NCI-H1417 treated with DMSO at 0.1 percent for 48 hours (cell line): ENCODE measurements at regions not wholly inside any gene's neighbourhood (a gene's known extent, or its start where the extent isn't known, plus 50 kb on each side); places are given as distances from the start of the nearest gene placed in this dataset.
"Not testable (repeated sequence)": the region's sequence is repeated elsewhere in the genome, so short reads cannot be mapped to it uniquely, and the experiment has no call there.

ENCODE experiments used
- DNase-seq: peaks from one replicate; lab custom pipeline; 2025; lab: John Stamatoyannopoulos, UW

DNA sequence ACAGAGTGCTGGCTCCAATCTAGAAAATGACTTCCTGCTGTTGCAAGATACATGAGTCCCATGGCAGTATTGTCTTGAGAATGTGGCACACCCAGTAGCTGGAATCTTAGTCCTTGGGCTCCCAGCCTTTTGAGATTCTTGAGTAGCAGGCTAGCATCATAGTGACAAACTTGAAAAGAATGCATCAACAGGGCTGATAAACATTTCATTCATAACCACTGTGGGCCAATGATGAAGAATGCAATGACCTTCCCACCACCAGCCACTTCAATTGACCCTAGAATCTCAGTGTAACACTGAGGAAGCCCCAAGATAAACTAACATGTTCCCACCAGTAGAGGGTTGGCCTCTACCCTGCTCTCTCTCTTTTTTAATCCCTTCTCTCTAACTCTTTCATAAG lies 329.3 kb downstream of the GBA3 start:
- no peak for DNase-seq

DNA sequence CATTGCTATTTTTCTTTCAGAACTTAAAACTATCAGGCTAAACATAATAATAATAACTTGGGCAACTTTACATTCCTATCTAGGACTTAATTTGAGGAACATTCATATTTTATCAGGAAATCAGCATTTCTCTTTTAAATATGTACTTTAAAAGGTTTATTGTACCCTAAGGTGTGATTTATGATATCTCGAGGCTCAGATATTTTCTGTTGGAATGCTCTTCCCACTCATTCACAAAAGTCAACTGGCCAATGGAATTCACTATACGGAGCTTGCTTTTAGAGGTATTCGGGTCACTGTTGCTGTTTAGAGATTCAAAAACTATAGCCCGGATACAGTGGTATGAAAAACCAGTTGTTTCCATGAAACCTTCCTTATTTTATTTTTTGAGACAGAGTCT lies 328.3 kb downstream of the GBA3 start:
- DNase-seq: no peak

DNA sequence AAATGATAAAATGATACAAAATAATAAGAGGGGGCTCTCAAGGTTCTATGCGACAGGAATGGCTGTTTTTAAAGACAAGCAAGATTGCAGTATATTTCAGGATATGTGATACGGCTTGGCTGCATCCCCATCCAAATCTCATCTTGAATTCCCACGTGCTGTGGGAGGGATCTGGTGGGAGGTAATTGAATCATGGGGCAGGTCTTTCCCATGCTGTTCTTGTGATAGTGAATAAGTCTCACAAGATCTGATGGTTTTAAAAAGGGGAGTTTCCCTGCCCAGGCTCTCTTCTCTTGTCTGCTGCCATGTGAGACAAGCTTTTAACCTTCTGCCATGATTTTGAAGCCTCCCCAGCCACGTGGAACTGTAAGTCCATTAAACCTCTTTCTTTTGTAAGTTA lies 327.7 kb downstream of the GBA3 start:
- DNase-seq: not testable (repeated sequence)

DNA sequence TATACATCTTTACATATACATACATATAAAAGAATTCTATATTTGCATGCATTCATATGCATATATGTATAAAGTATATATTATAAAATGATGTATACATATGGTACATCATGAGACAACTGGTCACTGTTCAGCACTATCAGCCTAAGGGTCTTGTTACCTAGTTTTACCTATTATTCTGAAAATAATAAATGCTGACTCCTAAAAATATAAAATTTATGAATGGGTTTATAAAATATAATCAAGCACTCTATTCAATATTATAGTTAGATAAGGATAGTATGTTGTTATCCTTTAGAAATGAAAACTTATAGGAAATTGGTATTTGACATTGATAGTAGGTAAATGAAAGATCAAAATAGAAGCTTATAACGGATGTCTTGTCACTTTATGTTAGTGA lies 324.2 kb downstream of the GBA3 start:
- no peak for DNase-seq

GRCh38 chr4:23015821-23016220 lies 323.1 kb downstream of the GBA3 start:
- no peak for DNase-seq

DNA sequence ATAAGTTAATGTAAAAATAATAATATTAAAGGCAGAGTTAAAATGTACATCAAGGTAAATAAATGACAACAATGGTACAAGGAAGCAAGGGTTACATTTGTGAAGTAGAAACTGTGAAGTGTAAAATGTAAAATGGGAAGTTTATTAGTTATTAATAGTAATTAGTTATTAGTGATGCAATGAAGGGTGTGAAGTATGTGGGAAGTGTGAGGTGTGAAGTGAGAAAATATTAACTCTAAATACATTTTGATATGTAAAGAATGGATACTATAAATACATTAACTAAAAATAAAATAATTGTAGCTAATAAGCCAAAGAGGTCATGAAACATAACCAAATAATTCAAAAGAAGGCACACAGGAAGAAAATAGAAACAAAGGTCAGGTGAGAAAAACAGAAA lies 316.4 kb downstream of the GBA3 start:
- no peak for DNase-seq

GRCh38 chr4:23006756-23007155 lies 314.0 kb downstream of the GBA3 start:
- no peak for DNase-seq

DNA sequence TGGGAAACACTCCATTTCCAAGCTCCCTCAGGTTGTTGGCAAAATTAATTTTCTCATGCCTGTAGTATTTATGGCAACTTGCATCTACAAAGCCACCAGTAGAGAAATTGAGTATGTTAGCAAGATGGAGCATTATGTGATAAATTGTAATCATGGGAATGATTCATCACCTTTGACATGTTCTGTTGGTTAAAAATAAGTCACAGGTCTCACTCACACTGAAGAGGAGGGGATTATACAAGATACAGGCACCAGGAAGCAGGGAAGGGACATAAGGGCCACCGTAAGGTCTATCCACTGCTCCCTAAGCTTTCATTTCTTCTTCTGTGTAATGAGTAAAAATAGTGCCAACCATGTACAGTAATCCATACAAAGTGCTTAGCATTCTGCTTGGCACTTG lies 313.0 kb downstream of the GBA3 start:
- no peak for DNase-seq

GRCh38 chr4:23001478-23001877 lies 308.7 kb downstream of the GBA3 start:
- no peak for DNase-seq

- no peak for DNase-seq
Measured at GRCh38 chr4:22999419-22999818, 306.7 kb downstream of the GBA3 start.

DNA sequence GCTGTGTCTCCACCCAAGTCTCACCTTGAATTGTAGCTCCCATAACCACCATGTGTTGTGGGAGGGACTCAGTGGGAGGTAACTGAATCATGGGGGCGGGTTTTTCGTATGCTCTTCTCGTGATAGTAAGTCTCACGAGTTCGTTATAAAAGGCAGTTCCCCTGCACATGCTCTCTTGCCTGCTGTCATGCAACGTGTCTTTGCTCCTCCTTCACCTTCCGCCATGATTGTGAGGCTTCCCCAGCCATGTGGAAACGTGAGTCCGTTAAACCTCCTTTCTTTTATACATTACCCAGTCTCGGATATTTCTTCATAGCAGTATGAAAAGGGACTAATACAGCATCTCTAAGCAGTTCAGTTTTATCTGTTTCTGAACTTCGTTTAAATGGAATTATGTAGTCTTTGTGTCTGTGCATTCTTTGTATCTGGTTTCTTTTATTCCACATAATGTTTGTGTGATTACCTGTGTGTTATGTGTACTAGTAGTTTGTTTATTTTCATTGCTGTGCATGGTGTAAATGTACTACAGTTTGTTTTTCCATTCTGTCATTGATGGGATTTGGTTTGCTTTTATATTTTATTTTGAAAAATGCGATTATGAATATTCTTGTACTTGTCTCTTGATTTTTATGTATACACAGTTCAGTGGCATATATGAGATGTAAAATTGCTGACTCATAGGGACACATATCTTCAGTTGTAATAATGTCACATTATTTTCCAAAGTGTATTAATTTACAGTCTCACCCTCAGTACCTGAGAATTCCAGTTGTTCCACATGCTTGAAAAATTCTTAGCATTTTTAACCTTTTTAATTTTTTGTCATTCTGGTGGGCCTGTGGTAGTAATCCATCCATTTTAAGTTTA lies 304.9 kb downstream of the GBA3 start:
- DNase-seq: no peak

DNA sequence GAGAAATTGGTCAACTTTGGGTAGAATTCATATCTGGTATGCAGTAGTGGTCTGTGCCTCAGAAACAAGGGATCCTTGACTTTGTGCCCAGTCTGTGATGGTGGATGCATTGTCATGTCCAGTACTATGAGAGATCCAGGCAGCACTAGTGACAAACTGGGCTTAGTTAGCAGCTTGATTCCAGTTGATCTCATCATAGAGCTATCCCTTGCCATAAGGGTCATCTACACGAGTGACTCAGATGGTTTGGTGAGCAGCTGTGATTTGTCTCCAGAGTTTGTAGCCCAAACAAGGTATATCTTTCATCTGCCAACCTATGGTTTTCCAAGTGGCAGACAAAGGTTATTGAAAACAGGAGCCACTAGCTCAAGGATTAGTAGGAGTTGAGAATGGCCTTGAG lies 298.8 kb downstream of the GBA3 start:
- no peak for DNase-seq

DNA sequence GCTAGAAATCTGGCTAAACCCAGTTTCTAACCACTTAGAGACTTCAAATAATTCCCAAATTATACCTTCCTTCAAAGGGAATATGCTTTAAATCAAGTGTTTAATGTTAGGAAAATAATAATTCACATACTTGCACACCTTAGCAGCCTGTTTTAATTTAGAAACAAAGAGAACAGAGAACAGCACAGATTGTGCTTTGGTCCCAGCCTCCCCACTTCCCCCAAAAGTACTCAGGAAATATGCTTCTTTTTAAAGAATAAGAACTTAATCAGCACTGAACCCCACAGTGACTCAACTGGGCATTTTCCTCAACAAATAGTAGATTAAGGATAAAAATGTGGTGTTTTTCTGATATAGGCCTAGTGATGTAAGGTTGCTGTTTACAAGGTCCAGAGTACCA lies 295.8 kb downstream of the GBA3 start:
- DNase-seq: no peak

DNA sequence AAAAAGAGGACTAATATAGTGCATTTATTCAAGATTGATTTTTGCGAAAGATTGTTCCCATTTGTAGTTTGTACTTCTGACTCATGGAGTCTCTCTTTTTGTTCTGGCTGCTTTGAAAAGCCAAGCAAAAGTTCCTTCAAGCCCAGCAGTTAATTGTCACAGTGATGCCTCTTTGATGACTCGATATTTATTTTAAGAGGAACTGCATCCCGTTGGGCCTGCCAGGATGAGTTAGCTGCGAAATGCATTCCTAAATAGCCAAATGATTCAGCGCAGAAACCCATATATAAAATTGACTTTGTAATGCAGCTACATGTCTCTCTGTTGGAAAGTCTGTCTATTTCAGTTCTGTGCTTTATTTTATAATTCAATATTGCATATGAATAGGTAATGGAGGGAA lies 295.1 kb downstream of the GBA3 start:
- no peak for DNase-seq

DNA sequence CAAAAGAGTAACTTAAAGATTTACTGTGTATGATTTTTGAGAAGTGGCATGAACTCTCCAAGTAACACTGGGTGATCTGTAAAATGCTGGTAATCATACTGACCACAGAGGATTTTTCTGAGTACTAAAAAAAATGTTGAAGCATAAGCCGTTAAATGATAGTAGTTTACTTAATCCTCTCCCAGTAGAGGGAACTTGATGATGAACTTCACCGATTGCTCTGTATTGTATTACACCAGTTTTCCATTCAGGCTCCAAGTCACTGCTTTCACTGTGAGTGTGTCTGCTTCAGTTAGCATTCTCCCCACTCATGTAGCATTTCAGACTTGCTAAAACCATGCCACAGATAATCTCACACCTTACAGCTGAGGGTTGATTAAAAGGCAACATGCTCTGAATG lies 294.1 kb downstream of the GBA3 start:
- DNase-seq: no peak

- no peak for DNase-seq
Measured at GRCh38 chr4:22986262-22986661, 293.5 kb downstream of the GBA3 start.

DNA sequence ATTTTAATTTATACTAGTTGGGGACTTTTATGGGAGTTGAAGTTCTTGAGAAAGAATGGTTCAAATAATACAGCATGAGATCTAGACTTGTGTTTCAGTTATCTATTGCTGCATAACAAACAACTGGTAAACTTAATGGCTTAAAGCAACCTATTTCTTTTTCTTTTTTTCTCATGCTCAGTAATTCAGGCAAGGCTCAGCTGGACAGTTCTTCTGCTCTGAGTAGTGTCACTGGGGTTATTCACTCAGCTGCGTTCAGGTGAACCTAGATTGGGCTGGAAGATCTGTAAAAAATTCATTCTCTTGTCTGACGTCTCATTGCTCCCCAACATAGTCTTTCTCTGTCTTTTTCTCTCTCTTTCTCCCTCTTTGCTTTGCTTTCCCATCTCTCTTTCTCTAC lies 291.7 kb downstream of the GBA3 start:
- DNase-seq: no peak

GRCh38 chr4:22978656-22979055 lies 285.9 kb downstream of the GBA3 start:
- no peak for DNase-seq

GRCh38 chr4:22970665-22971064 lies 277.9 kb downstream of the GBA3 start:
- DNase-seq: no peak

- no peak for DNase-seq
Measured at GRCh38 chr4:22969287-22969896, 276.7 kb downstream of the GBA3 start.

DNA sequence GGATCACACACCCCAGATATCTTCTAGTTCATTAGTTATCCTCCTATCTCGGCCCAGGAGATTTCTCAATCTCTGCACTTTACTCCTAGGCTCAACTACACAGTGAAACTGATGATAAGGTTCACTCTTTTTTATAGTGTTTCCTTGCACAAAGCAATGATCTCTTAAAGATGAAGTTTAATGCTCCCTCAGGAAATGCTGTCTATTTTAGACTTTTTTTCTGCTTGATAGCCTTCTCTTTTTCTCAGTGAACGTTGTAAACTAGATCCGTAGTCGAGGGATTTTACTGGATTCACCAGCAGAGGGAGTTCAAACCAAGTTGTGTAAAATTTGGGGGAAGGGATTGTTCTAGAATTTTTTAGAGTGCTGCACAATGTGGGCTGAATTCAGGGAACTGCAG lies 269.6 kb downstream of the GBA3 start:
- DNase-seq: no peak

- DNase-seq: no peak
Measured at GRCh38 chr4:22959483-22959882, 266.7 kb downstream of the GBA3 start.

DNA sequence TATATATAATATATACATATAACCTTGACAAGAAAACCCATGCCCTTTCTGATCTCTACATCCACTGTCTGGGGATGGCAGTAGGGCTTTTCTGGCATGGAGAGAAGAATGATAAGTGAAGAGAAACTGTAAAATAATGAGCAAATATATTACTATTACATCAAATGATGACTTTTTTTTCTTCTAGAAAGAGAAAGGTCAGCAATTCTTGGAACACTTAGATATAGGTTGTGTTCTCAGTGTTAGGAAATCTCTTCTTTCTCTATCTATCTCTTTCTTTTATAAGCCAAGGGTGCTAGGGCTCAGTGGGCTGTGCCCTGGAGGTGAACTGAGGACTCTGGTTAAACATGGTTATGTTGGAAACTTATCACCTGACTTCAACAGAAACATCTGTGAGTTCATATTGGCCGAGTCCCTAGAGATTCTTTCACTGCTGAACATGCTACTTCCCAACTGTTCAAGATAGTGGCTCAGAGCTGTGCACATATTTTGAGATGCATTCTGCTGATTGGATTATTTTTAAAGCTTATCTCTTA lies 265.1 kb downstream of the GBA3 start:
- DNase-seq: no peak
